ENCODE measurements at regions not wholly inside any gene's neighbourhood (a gene's known extent, or its start where the extent isn't known, plus 50 kb on each side); places are given as distances from the start of the nearest gene placed in this dataset.

- no peak for TF ChIP-seq CTCF (IDR thresholded peaks at IDR 0.05)
- TF ChIP-seq POLR2A (IDR thresholded peaks at IDR 0.05) = no peak
Measured at GRCh38 chr7:46224363-46224762, 303.3 kb upstream of the IGFBP3 start.

Data from adrenal gland (tissue), 5 donors.